T-helper 2 cell treated with Interferon-gamma antibody and Interleukin-4, amounts not matched to agents 5 μg/mL and 100 μg/mL, for 36 hours (primary cell): ENCODE measurements at regions not wholly inside any gene's neighbourhood (a gene's known extent, or its start where the extent isn't known, plus 50 kb on each side); places are given as distances from the start of the nearest gene placed in this dataset.

Experiments
- DNase-seq: peaks from one replicate; pipeline ENCODE4 v3.0.0; 2021; ENCODE audit warnings: low spot score
- H3K27ac Mint-ChIP-seq: one replicate; pipeline ENCODE4 v1.8.0; 2021; ENCODE audit warnings: mild to moderate bottlenecking, mixed read lengths
- H3K27me3 Mint-ChIP-seq: one replicate; pipeline ENCODE4 v1.8.0; 2021; ENCODE audit warnings: low read depth, mixed read lengths
- H3K36me3 Mint-ChIP-seq: one replicate; pipeline ENCODE4 v1.8.0; 2021; ENCODE audit warnings: low read depth, mixed read lengths
- H3K4me1 Mint-ChIP-seq: one replicate; pipeline ENCODE4 v1.8.0; 2021; ENCODE audit warnings: low read depth, mixed read lengths
- H3K4me3 Mint-ChIP-seq: one replicate; pipeline ENCODE4 v1.8.0; 2022; ENCODE audit warnings: mild to moderate bottlenecking, moderate library complexity, mixed read lengths
- H3K9me3 Mint-ChIP-seq: one replicate; pipeline ENCODE4 v1.8.0; 2021; ENCODE audit warnings: mixed read lengths

GRCh38 chr12:65565601-65566560 is 258.4 kb upstream of the HMGA2 start:
- no peak for DNase-seq
- Mint-ChIP-seq H3K36me3 (no peaks in the 10 kb centered on the region), H3K27ac (no peak overlapping the region), H3K4me3 (no peak overlapping the region), H3K9me3 (no peaks in the 10 kb centered on the region), H3K4me1 (no peaks in the 10 kb centered on the region), H3K27me3 (peaks cover 8% of the 10 kb centered on the region)

DNA sequence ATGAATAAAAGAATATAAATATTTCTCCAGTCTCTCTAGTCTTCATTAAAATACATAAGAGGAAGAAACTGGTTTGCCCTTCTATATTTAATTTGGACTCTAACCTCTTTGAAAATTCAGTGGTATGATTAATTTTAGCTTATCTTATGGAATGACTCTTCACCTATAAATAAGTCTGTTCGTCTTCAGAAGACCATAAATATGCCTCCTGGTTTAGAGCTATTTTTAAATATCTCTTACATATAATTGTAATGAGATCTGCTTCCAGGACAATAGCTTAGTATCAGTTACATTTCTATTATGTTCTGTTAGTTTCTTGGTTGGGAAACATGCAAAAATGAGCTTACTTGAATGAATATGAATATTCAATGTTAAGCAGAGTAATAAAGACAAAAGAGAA is 257.5 kb upstream of the HMGA2 start:
- Mint-ChIP-seq H3K9me3 (no peaks in the 10 kb centered on the region), H3K36me3 (no peaks in the 10 kb centered on the region), H3K27ac (no peak overlapping the region), H3K4me1 (no peaks in the 10 kb centered on the region), H3K27me3 (peaks cover 8% of the 10 kb centered on the region), H3K4me3 (no peak overlapping the region)
- DNase-seq = no peak

DNA sequence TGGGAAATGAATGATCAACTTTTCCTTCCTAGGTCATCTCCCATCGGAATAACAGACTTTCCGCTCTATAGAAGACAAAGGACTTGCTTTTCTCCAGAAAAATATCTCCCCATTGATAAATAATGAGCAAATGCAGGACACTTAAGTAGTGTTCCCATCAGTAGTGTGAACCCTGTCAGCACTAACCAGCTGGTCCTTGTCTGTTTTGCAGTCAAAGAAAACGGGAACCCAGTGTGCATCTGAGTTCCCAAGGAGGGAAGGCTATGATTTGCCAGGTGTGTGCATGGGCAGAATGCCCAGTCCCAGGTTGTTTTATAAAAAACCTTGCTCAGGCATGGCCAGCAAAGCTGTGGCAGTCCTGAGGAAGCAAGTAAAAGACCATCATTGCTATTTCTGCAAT is 256.5 kb upstream of the HMGA2 start:
- Mint-ChIP-seq H3K36me3 (no peaks in the 10 kb centered on the region), H3K9me3 (no peaks in the 10 kb centered on the region), H3K4me1 (no peaks in the 10 kb centered on the region), H3K27ac (no peak overlapping the region), H3K27me3 (peaks cover 8% of the 10 kb centered on the region), H3K4me3 (no peak overlapping the region)
- DNase-seq = no peak

DNA sequence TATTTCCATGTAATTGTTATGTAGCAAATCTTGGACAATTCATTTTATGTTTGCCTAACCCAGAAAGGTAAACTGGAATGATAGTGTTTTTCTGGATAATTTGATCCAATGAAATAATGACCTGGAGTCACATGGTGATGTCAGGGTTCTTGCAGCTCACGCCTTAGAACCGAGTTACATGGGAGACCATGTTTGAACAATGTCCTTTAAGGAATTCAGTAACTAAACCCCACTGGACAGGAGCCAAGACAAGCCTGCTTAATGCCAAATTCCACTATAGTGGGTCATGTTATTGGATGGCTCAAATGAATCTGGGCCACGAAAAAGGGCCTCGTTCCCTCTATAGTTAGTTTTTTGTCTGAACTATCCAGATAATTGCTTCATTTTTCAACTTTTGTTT is 255.8 kb upstream of the HMGA2 start:
- peaks cover 5% of the 10 kb centered on the region for H3K9me3 Mint-ChIP-seq
- no peaks in the 10 kb centered on the region for H3K36me3 Mint-ChIP-seq
- no peak overlapping the region for H3K27ac Mint-ChIP-seq
- no peak overlapping the region for H3K4me3 Mint-ChIP-seq
- no peaks in the 10 kb centered on the region for H3K4me1 Mint-ChIP-seq
- DNase-seq = no peak
- H3K27me3 Mint-ChIP-seq = peaks cover 8% of the 10 kb centered on the region

GRCh38 chr12:65570451-65571130 is 253.7 kb upstream of the HMGA2 start:
- Mint-ChIP-seq H3K9me3 (peaks cover 16% of the 10 kb centered on the region), H3K27ac (no peak overlapping the region), H3K36me3 (no peaks in the 10 kb centered on the region), H3K27me3 (peaks cover 8% of the 10 kb centered on the region), H3K4me1 (no peaks in the 10 kb centered on the region), H3K4me3 (no peak overlapping the region)
- no peak for DNase-seq

GRCh38 chr12:65574867-65575266 is 249.4 kb upstream of the HMGA2 start:
- H3K36me3 Mint-ChIP-seq = no peaks in the 10 kb centered on the region
- no peak overlapping the region for H3K27ac Mint-ChIP-seq
- H3K4me1 Mint-ChIP-seq = no peaks in the 10 kb centered on the region
- H3K27me3 Mint-ChIP-seq = no peaks in the 10 kb centered on the region
- H3K9me3 Mint-ChIP-seq = peaks cover 16% of the 10 kb centered on the region
- H3K4me3 Mint-ChIP-seq = no peak overlapping the region
- DNase-seq = no peak

GRCh38 chr12:65584016-65584415 is 240.3 kb upstream of the HMGA2 start:
- no peaks in the 10 kb centered on the region for H3K36me3 Mint-ChIP-seq
- DNase-seq = no peak
- H3K9me3 Mint-ChIP-seq = no peaks in the 10 kb centered on the region
- no peak overlapping the region for H3K4me3 Mint-ChIP-seq
- no peak overlapping the region for H3K27ac Mint-ChIP-seq
- H3K27me3 Mint-ChIP-seq = no peaks in the 10 kb centered on the region
- H3K4me1 Mint-ChIP-seq = no peaks in the 10 kb centered on the region

DNA sequence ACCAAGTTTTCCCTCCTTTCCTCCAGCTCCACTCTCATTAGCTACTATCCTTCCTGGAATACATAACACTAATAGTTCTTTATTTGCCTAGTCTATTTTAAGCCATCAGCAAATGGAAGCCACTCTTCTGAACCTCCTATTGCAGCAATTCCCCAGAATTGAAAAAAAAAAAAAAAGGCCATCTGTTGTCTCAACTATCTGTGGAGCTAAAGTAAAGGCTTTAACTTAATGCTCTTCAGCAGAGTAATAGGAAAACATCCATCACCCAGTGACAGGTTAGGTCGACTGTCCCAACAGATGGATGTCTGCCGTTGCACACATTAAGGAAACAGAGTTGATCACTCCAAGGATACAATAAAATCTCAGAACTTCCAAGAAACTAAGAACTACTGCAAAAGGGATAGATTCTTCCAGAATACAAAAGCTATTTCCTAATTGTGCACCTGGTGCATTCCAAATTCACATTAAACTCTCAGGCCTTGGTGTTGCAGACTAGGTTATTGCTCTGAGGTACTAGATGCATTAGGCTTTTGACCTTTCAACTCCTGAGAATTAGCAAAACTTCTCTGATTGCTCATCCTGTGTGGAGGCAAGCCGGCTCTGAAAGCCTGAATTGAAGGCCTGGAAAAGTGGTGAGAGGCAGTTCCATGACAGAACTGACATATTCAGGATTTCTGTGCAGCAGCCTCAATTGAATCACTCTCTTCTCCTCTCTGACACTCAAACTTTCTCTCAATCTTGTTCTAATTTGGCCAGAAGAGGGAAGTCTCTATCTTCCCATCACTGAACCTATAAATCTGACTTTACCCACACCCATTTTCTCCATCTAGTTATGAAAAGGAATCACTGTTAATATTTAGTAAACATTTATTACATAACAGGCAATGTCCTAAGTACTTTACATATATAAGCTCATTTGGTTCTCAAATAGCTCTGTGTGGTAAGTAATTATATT is 238.4 kb upstream of the HMGA2 start:
- Mint-ChIP-seq H3K36me3 (no peaks in the 10 kb centered on the region), H3K9me3 (no peaks in the 10 kb centered on the region), H3K27me3 (no peaks in the 10 kb centered on the region), H3K4me1 (no peaks in the 10 kb centered on the region), H3K27ac (no peak overlapping the region), H3K4me3 (no peak overlapping the region)
- DNase-seq = no peak

GRCh38 chr12:65586796-65587195 is 237.5 kb upstream of the HMGA2 start:
- Mint-ChIP-seq H3K27ac (no peak overlapping the region), H3K4me1 (no peaks in the 10 kb centered on the region), H3K36me3 (no peaks in the 10 kb centered on the region), H3K4me3 (no peak overlapping the region), H3K27me3 (no peaks in the 10 kb centered on the region), H3K9me3 (no peaks in the 10 kb centered on the region)
- no peak for DNase-seq

DNA sequence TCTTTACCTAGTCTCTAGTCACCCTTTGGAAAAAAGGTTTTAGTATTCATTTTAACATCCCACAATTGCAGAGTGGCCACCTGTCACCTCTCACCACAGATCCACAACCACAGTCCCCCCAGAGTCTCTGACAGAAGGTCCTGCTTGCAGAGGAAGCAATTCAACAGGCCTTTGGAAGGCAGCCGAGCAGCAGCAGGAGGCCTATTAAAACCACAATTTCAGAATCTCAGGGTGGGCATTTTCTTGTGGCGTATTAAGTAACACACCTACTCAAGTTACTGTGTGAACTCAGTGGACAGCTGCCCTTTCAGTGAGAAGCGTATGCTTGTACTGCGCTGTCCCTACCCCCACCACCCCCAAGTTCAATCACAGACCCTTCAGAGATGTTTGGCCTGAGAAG is 234.0 kb upstream of the HMGA2 start:
- Mint-ChIP-seq H3K36me3 (no peaks in the 10 kb centered on the region), H3K4me1 (no peaks in the 10 kb centered on the region), H3K9me3 (no peaks in the 10 kb centered on the region), H3K27me3 (no peaks in the 10 kb centered on the region), H3K27ac (no peak overlapping the region), H3K4me3 (no peak overlapping the region)
- DNase-seq = no peak

DNA sequence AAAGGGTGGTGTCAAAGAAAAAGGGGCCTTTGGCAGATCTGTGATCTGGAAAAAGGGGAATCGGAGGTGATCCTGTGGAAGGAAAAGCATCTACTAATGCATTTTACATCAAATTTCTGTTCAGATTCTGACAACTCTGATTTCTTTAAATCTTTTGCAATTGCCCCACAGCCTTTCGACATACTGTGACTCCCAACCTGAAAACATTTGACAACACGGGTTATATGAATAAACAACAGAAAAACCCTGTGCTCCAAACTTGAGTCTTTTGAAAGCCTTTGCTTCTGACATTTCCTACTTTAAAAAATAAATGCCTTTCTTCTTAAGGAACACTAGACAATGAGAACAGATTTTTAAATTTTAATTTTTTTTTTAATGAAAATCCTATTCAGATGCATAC is 231.9 kb upstream of the HMGA2 start:
- H3K9me3 Mint-ChIP-seq = no peaks in the 10 kb centered on the region
- no peaks in the 10 kb centered on the region for H3K4me1 Mint-ChIP-seq
- no peaks in the 10 kb centered on the region for H3K36me3 Mint-ChIP-seq
- no peaks in the 10 kb centered on the region for H3K27me3 Mint-ChIP-seq
- no peak for DNase-seq
- no peak overlapping the region for H3K4me3 Mint-ChIP-seq
- H3K27ac Mint-ChIP-seq = no peak overlapping the region

- Mint-ChIP-seq H3K27ac (no peak overlapping the region), H3K9me3 (no peaks in the 10 kb centered on the region), H3K4me1 (no peaks in the 10 kb centered on the region), H3K27me3 (peaks cover 1% of the 10 kb centered on the region), H3K36me3 (no peaks in the 10 kb centered on the region), H3K4me3 (no peak overlapping the region)
- DNase-seq = no peak
Observed at GRCh38 chr12:65593239-65593701, 231.0 kb upstream of the HMGA2 start.

DNA sequence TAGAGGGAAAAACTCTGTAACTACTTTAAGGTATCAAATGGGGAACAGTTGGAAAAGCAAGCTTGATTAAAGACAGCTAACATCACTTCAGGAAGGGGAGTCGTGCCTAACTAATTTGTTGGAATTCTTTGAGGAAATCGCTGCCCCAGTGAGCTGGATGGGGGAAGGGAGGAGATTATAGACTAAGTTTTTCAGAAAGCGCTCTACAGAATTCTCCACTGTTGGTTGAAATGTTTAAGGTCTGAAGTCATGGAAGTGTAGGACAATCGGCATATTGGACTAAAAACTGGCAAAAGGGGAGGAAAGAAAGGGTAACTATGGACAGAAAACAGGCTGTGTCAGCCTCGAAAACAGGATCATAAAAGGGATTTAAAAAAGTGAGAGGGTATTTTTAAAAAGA is 229.9 kb upstream of the HMGA2 start:
- Mint-ChIP-seq H3K4me1 (no peaks in the 10 kb centered on the region), H3K27ac (no peak overlapping the region), H3K9me3 (no peaks in the 10 kb centered on the region), H3K36me3 (no peaks in the 10 kb centered on the region), H3K4me3 (no peak overlapping the region), H3K27me3 (peaks cover 4% of the 10 kb centered on the region)
- DNase-seq = no peak
